ENCODE measurements at regions not wholly inside any gene's neighbourhood (a gene's known extent, or its start where the extent isn't known, plus 50 kb on each side); places are given as distances from the start of the nearest gene placed in this dataset.
"Not testable (repeated sequence)": the region's sequence is repeated elsewhere in the genome, so short reads cannot be mapped to it uniquely, and the experiment has no call there.

DNA sequence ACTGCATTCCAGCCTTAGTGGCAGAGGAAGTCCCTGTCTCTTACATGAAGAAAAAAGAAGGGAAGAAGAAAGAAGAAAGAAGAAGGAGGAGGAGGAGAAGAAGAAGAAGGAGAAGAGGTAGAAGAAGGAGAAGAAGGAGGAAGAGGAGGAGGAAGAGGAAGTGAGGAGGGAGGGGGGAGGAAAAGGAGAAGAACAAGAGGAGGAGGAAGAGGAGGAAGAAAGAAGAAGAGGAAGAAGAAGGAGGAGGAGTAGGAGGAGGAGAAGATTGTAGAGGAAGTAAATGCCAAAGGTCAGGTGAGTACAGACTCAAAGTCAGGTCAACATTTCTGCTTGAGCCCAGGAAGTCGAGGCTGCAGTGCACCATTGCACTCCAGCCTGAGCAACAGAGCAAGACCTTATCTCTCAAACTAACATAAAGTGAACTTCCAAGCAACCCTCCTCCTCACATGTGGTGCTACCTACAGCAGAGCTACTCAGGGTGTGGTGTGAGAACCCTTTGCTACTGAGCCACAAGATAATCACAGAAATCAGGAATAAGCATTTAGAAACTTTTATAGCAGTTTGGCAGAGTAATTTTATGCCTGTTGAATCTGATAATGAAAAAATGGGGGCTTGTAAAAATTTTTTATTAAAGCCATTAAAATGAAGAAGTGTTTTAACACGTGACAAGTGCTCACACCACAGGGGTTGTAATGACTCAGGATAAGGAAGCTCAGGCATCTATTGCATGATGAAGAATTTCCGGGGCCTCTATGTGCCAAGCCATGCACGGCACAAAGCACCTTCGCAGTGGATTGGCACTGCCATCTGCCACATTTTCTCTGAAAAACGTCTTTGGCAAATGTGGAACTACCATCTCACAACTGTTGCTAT lies 224.9 kb upstream of the AUTS2 start:
- Histone ChIP-seq H3K4me3 (ENCODE audit: low read depth, low read length) (no peak overlapping the region), H3K36me3 (ENCODE audit: control insufficient read depth, insufficient read depth, low read length) (no peaks in the 10 kb centered on the region), H3K27me3 (ENCODE audit: control insufficient read depth, insufficient read depth, low read length) (no peaks in the 10 kb centered on the region)
- DNase-seq (ENCODE audit: low read depth) = no peak
- TF ChIP-seq, protein P1, sequence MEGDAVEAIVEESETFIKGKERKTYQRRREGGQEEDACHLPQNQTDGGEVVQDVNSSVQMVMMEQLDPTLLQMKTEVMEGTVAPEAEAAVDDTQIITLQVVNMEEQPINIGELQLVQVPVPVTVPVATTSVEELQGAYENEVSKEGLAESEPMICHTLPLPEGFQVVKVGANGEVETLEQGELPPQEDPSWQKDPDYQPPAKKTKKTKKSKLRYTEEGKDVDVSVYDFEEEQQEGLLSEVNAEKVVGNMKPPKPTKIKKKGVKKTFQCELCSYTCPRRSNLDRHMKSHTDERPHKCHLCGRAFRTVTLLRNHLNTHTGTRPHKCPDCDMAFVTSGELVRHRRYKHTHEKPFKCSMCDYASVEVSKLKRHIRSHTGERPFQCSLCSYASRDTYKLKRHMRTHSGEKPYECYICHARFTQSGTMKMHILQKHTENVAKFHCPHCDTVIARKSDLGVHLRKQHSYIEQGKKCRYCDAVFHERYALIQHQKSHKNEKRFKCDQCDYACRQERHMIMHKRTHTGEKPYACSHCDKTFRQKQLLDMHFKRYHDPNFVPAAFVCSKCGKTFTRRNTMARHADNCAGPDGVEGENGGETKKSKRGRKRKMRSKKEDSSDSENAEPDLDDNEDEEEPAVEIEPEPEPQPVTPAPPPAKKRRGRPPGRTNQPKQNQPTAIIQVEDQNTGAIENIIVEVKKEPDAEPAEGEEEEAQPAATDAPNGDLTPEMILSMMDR (IDR thresholded peaks at IDR 0.05; ENCODE audit: insufficient read depth, low read length, poor library complexity, severe bottlenecking) = no peak

DNA sequence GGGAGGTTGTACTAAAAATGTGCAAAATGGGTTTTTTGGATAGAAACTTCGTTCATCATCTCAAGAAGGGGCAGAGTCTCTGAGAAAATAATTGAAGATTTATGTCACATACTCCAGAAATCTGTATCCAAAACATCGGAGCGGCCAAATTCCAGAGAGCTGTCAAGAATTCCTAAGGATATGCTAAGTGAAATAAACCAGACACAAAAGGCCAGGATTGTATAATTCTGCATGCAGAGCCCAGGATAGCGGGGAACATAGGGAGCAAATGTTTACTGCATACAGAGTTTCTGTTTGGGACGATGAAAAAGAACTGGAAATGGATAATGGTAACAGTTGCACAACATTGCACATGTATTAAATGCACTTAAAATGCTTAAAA lies 224.2 kb upstream of the AUTS2 start:
- H3K36me3 ChIP-seq (ENCODE audit: control insufficient read depth, insufficient read depth, low read length) = no peaks in the 10 kb centered on the region
- TF ChIP-seq, protein P1 (IDR thresholded peaks at IDR 0.05; ENCODE audit: insufficient read depth, low read length, poor library complexity, severe bottlenecking) = no peak
- no peak for DNase-seq (ENCODE audit: low read depth)
- no peaks in the 10 kb centered on the region for H3K27me3 ChIP-seq (ENCODE audit: control insufficient read depth, insufficient read depth, low read length)
- H3K4me3 ChIP-seq (ENCODE audit: low read depth, low read length) = no peak overlapping the region

DNA sequence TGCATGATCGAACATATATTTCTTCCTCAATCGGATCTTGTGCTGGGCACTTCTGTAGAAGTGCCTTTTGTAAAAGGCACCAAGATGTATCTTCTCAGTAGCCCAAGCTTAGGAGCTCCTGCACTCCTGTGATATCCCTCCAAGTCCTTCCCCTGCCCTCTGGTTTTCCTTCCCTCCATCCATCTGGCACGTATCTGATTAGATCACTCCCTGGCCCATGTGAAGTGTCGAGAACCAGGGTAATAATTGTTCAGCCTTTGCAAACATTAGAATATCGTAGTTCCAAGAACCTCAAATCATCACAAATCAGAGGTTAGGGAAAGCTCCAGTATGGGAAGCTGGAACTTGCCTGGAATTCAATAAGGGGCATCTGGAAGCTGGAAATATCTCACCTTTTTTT lies 221.1 kb upstream of the AUTS2 start:
- DNase-seq (ENCODE audit: low read depth) = no peak
- Histone ChIP-seq H3K4me3 (ENCODE audit: low read depth, low read length) (no peak overlapping the region), H3K36me3 (ENCODE audit: control insufficient read depth, insufficient read depth, low read length) (no peaks in the 10 kb centered on the region), H3K27me3 (ENCODE audit: control insufficient read depth, insufficient read depth, low read length) (no peaks in the 10 kb centered on the region)
- TF ChIP-seq, protein P1 (IDR thresholded peaks at IDR 0.05; ENCODE audit: insufficient read depth, low read length, poor library complexity, severe bottlenecking) = no peak

DNA sequence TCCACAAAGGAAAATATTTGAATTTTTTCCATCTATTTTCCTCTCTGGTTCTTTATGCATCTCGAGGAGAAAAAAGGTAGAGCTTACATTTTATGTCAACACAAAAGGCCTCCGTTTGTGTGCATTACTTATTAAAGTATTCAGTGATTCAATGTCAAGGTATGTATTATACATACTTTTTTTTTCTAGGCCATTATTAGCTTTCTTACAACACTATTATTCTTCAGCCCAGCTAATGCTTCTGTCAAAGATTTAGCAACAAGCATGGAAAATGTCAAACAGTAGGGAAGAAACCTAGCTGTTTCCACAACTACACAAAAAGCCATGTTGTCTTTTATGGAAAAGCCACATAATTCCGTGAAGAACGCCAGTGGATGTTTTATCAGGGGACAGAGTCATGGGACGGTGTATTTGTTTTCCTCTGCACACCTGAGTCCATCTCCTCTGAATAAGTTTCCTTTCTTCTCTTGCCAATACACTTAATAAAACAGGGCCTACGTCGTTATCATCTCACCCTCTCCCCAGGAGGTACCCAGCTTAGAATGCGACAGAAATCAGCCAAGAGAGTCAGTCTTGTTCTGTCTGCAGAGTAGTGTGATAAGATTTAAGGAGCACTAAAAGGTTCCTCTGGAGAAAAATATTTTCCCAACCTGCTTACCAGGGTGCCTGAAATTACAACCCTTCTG lies 209.7 kb upstream of the AUTS2 start:
- Histone ChIP-seq H3K4me3 (ENCODE audit: low read depth, low read length) (no peak overlapping the region), H3K36me3 (ENCODE audit: control insufficient read depth, insufficient read depth, low read length) (no peaks in the 10 kb centered on the region), H3K27me3 (ENCODE audit: control insufficient read depth, insufficient read depth, low read length) (no peaks in the 10 kb centered on the region)
- TF ChIP-seq, protein P1 (IDR thresholded peaks at IDR 0.05; ENCODE audit: insufficient read depth, low read length, poor library complexity, severe bottlenecking) = no peak
- DNase-seq (ENCODE audit: low read depth) = no peak

DNA sequence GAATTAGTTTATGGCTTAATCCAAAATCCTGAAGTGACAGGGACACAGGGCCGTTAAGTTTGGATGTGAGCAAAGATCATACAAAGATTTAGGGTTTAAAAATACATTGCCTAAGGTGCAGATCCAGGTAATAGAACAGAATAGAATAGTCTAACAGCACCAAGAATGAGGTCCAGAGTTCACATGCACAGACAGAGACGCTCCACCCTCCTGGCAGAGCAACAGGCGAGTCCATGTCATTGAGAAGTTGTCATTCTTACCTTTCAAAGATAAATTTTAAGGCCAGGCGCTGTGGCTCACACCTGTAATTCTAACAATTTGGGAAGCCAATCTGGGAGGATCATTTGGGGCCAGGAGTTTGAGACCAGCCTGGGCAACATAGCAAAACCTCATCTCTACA lies 209.1 kb upstream of the AUTS2 start:
- Histone ChIP-seq H3K36me3 (ENCODE audit: control insufficient read depth, insufficient read depth, low read length) (no peaks in the 10 kb centered on the region), H3K4me3 (ENCODE audit: low read depth, low read length) (no peak overlapping the region), H3K27me3 (ENCODE audit: control insufficient read depth, insufficient read depth, low read length) (no peaks in the 10 kb centered on the region)
- DNase-seq (ENCODE audit: low read depth) = no peak
- TF ChIP-seq, protein P1 (IDR thresholded peaks at IDR 0.05; ENCODE audit: insufficient read depth, low read length, poor library complexity, severe bottlenecking) = no peak

DNA sequence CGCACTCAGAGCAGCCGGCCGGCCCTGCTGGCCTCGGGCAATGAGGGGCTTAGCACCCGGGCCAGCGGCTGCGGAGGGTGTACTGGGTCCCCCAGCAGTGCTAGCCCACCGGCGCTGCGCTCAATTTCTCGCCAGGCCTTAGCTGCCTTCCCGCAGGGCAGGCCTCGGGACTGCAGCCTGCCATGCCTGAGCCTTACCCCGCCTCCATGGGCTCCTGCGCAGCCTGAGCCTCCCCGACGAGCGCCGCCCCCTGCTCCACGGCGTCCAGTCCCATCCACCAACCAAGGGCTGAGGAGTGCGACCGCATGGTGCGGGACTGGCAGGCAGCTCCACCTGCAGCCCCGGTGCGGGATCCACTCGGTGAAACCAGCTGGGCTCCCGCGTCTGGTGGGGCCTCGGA lies 204.4 kb upstream of the AUTS2 start:
- not testable (repeated sequence) for DNase-seq (ENCODE audit: low read depth); H3K4me3 ChIP-seq (ENCODE audit: low read depth, low read length); H3K36me3 ChIP-seq (ENCODE audit: control insufficient read depth, insufficient read depth, low read length); H3K27me3 ChIP-seq (ENCODE audit: control insufficient read depth, insufficient read depth, low read length)
